ENCODE measurements at regions not wholly inside any gene's neighbourhood (a gene's known extent, or its start where the extent isn't known, plus 50 kb on each side); places are given as distances from the start of the nearest gene placed in this dataset.
A peak's percentile ranks its signal among the peaks of the same experiment; 100 is the strongest.
"Not testable (repeated sequence)": the region's sequence is repeated elsewhere in the genome, so short reads cannot be mapped to it uniquely, and the experiment has no call there.

GRCh38 chrX:26915064-26915463, 548.1 kb downstream of the PPP4R3C start:
- in situ Hi-C loops (cut with MboI; ENCODE audit: low pct_unique_long_range_greater_than_20kb, low sequenced_read_pairs) = no loop called here
- no peak for DNase-seq

- in situ Hi-C loops (cut with MboI; ENCODE audit: low pct_unique_long_range_greater_than_20kb, low sequenced_read_pairs) = no loop called here
- DNase-seq = no peak
These were observed 548.9 kb downstream of the PPP4R3C start for GRCh38 chrX:26914232-26914631.

GRCh38 chrX:26911785-26912184, 551.4 kb downstream of the PPP4R3C start:
- in situ Hi-C loops (cut with MboI; ENCODE audit: low pct_unique_long_range_greater_than_20kb, low sequenced_read_pairs); DNase-seq: not testable (repeated sequence)

GRCh38 chrX:26909728-26910127, 553.4 kb downstream of the PPP4R3C start:
- in situ Hi-C loops (cut with MboI; ENCODE audit: low pct_unique_long_range_greater_than_20kb, low sequenced_read_pairs) = no loop called here
- no peak for DNase-seq

GRCh38 chrX:26908218-26908617, 554.9 kb downstream of the PPP4R3C start:
- no peak for DNase-seq
- in situ Hi-C loops (cut with MboI; ENCODE audit: low pct_unique_long_range_greater_than_20kb, low sequenced_read_pairs) = no loop called here

- in situ Hi-C loops (cut with MboI; ENCODE audit: low pct_unique_long_range_greater_than_20kb, low sequenced_read_pairs) = no loop called here
- DNase-seq = no peak
These were observed 573.6 kb downstream of the PPP4R3C start for GRCh38 chrX:26889574-26889973.

GRCh38 chrX:26873736-26874135, 589.4 kb downstream of the PPP4R3C start:
- DNase-seq = no peak
- in situ Hi-C loops (cut with MboI; ENCODE audit: low pct_unique_long_range_greater_than_20kb, low sequenced_read_pairs) = no loop called here

GRCh38 chrX:26871967-26872366, 591.2 kb downstream of the PPP4R3C start:
- in situ Hi-C loops (cut with MboI; ENCODE audit: low pct_unique_long_range_greater_than_20kb, low sequenced_read_pairs) = no loop called here
- DNase-seq = no peak

- in situ Hi-C loops (cut with MboI; ENCODE audit: low pct_unique_long_range_greater_than_20kb, low sequenced_read_pairs) = no loop called here
- peak; percentile 0 for DNase-seq
These were observed 611.2 kb downstream of the PPP4R3C start for GRCh38 chrX:26851981-26852380.

- in situ Hi-C loops (cut with MboI; ENCODE audit: low pct_unique_long_range_greater_than_20kb, low sequenced_read_pairs) = no loop called here
- DNase-seq = no peak
These were observed 614.6 kb downstream of the PPP4R3C start for GRCh38 chrX:26848511-26848910.

GRCh38 chrX:26845056-26845455, 618.1 kb downstream of the PPP4R3C start:
- in situ Hi-C loops (cut with MboI; ENCODE audit: low pct_unique_long_range_greater_than_20kb, low sequenced_read_pairs) = no loop called here
- DNase-seq = no peak

GRCh38 chrX:26822448-26822847, 606.5 kb downstream of the MAGEB5 start:
- in situ Hi-C loops (cut with MboI; ENCODE audit: low pct_unique_long_range_greater_than_20kb, low sequenced_read_pairs) = no loop called here
- DNase-seq = no peak

- no peak for DNase-seq
- in situ Hi-C loops (cut with MboI; ENCODE audit: low pct_unique_long_range_greater_than_20kb, low sequenced_read_pairs) = no loop called here
These were observed 573.8 kb downstream of the MAGEB5 start for GRCh38 chrX:26789751-26790150.

GRCh38 chrX:26788402-26788998, 572.5 kb downstream of the MAGEB5 start:
- DNase-seq = no peak
- in situ Hi-C loops (cut with MboI; ENCODE audit: low pct_unique_long_range_greater_than_20kb, low sequenced_read_pairs) = no loop called here

- in situ Hi-C loops (cut with MboI; ENCODE audit: low pct_unique_long_range_greater_than_20kb, low sequenced_read_pairs) = no loop called here
- DNase-seq = peak; percentile 71
These were observed 567.7 kb downstream of the MAGEB5 start for GRCh38 chrX:26783512-26784225.

- peak; percentile 38 for DNase-seq
- in situ Hi-C loops (cut with MboI; ENCODE audit: low pct_unique_long_range_greater_than_20kb, low sequenced_read_pairs) = no loop called here
These were observed 562.4 kb downstream of the MAGEB5 start for GRCh38 chrX:26778320-26778888.

- in situ Hi-C loops (cut with MboI; ENCODE audit: low pct_unique_long_range_greater_than_20kb, low sequenced_read_pairs) = no loop called here
- DNase-seq = no peak
These were observed 546.3 kb downstream of the MAGEB5 start for GRCh38 chrX:26762253-26762652.

GRCh38 chrX:26755760-26756159, 539.8 kb downstream of the MAGEB5 start:
- DNase-seq; in situ Hi-C loops (cut with MboI; ENCODE audit: low pct_unique_long_range_greater_than_20kb, low sequenced_read_pairs): not testable (repeated sequence)

- in situ Hi-C loops (cut with MboI; ENCODE audit: low pct_unique_long_range_greater_than_20kb, low sequenced_read_pairs) = no loop called here
- DNase-seq = no peak
These were observed 531.9 kb downstream of the MAGEB5 start for GRCh38 chrX:26747877-26748276.

- in situ Hi-C loops (cut with MboI; ENCODE audit: low pct_unique_long_range_greater_than_20kb, low sequenced_read_pairs) = no loop called here
- no peak for DNase-seq
These were observed 506.9 kb downstream of the MAGEB5 start for GRCh38 chrX:26722666-26723428.

Data from KBM-7 (cell line).